NCI-H1694 treated with DMSO at 0.1 percent for 48 hours (cell line): ENCODE measurements at regions not wholly inside any gene's neighbourhood (a gene's known extent, or its start where the extent isn't known, plus 50 kb on each side); places are given as distances from the start of the nearest gene placed in this dataset.

ENCODE experiments used
- DNase-seq: peaks from one replicate; lab custom pipeline; 2025; lab: John Stamatoyannopoulos, UW

GRCh38 chr5:101932599-101932998 is 363.5 kb downstream of the SLCO4C1 start:
- DNase-seq: no peak

GRCh38 chr5:101929628-101930027 is 366.5 kb downstream of the SLCO4C1 start:
- DNase-seq: no peak

- no peak for DNase-seq
Observed at GRCh38 chr5:101917166-101917565, 378.9 kb downstream of the SLCO4C1 start.

- DNase-seq: no peak
Observed at GRCh38 chr5:101915554-101915953, 380.5 kb downstream of the SLCO4C1 start.

- no peak for DNase-seq
Observed at GRCh38 chr5:101904736-101905135, 391.3 kb downstream of the SLCO4C1 start.

- DNase-seq: no peak
Observed at GRCh38 chr5:101897914-101898313, 398.2 kb downstream of the SLCO4C1 start.

GRCh38 chr5:101894985-101895384 is 401.1 kb downstream of the SLCO4C1 start:
- no peak for DNase-seq

- DNase-seq: no peak
Observed at GRCh38 chr5:101878190-101878589, 417.9 kb downstream of the SLCO4C1 start.

- DNase-seq: no peak
Observed at GRCh38 chr5:101877451-101877850, 418.6 kb downstream of the SLCO4C1 start.

- no peak for DNase-seq
Observed at GRCh38 chr5:101866473-101866872, 429.6 kb downstream of the SLCO4C1 start.

GRCh38 chr5:101860563-101860962 is 435.5 kb downstream of the SLCO4C1 start:
- no peak for DNase-seq

- DNase-seq: no peak
Observed at GRCh38 chr5:101860145-101860544, 435.9 kb downstream of the SLCO4C1 start.

GRCh38 chr5:101846496-101846895 is 449.6 kb downstream of the SLCO4C1 start:
- DNase-seq: no peak

- no peak for DNase-seq
Observed at GRCh38 chr5:101843055-101843454, 453.0 kb downstream of the SLCO4C1 start.

- DNase-seq: no peak
Observed at GRCh38 chr5:101838435-101838834, 457.6 kb downstream of the SLCO4C1 start.

GRCh38 chr5:101829255-101829654 is 466.8 kb downstream of the SLCO4C1 start:
- DNase-seq: no peak

- no peak for DNase-seq
Observed at GRCh38 chr5:101811466-101811865, 484.6 kb downstream of the SLCO4C1 start.

GRCh38 chr5:101806410-101806809 is 489.7 kb downstream of the SLCO4C1 start:
- no peak for DNase-seq

- no peak for DNase-seq
Observed at GRCh38 chr5:101796427-101796826, 499.7 kb downstream of the SLCO4C1 start.

- no peak for DNase-seq
Observed at GRCh38 chr5:101788797-101789196, 507.3 kb downstream of the SLCO4C1 start.

- DNase-seq: no peak
Observed at GRCh38 chr5:101785090-101785489, 511.0 kb downstream of the SLCO4C1 start.

GRCh38 chr5:101783241-101784013 is 512.7 kb downstream of the SLCO4C1 start:
- no peak for DNase-seq

- no peak for DNase-seq
Observed at GRCh38 chr5:101782352-101783103, 513.6 kb downstream of the SLCO4C1 start.
